ENCODE measurements at regions not wholly inside any gene's neighbourhood (a gene's known extent, or its start where the extent isn't known, plus 50 kb on each side); places are given as distances from the start of the nearest gene placed in this dataset.

GRCh38 chr1:170863621-170864020 is 71.7 kb upstream of the MROH9 start:
- TF ChIP-seq EZH2 (IDR thresholded peaks at IDR 0.05; ENCODE audit: borderline replicate concordance, low read depth, low read length) (no peak), TAF1 (IDR thresholded peaks at IDR 0.05; ENCODE audit: control insufficient read depth, extremely low read depth, insufficient read depth, low read length, severe bottlenecking) (no peak), MAZ (CRISPR knock-in tag; conservative IDR thresholded peaks at IDR 0.05 in 1 of 2, IDR thresholded peaks at IDR 0.05 in 1 of 2) (no peak)
